ENCODE measurements at regions not wholly inside any gene's neighbourhood (a gene's known extent, or its start where the extent isn't known, plus 50 kb on each side); places are given as distances from the start of the nearest gene placed in this dataset.

DNA sequence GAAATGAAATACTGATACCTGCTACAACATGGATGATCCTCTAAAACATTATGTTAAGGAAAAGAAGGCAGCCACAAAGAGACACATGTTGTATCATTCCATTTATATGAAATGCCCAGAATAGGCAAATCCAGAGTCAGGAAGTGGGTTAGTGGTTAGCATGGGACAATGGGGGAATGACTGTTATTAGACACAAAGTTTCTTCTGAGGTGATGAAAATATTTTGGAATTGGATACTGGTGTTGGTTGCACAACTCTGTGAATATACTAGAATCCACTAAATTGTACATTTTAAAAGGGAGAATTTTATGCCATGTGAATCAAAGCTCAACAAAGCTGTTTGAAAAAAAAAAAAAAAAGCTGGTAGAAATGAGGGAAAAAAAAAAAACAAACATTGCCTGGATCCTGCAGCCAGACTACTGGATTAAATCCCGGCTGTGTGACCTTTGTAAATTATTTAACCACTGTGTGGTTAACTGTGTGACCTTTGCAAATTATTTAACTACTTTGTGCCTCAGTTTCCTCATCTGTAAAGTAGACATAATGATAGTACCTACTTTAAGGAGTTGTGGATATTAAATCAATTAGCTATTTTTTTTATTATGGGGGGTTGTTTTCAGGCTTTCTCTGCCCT is 75.6 kb upstream of the PRICKLE2 start:
- H3K27me3 Mint-ChIP-seq (ENCODE audit: insufficient read depth, unreplicated experiment), result no peaks in the 10 kb centered on the region
- H3K4me3 Mint-ChIP-seq (ENCODE audit: unreplicated experiment), result no peak overlapping the region
- intact Hi-C loops (cut with micrococcal nuclease), result no loop called here

GRCh38 chr3:64299206-64299605 is 73.9 kb upstream of the PRICKLE2 start:
- no peak for DNase-seq (ENCODE audit: unreplicated experiment)
- TF ChIP-seq, protein P1, sequence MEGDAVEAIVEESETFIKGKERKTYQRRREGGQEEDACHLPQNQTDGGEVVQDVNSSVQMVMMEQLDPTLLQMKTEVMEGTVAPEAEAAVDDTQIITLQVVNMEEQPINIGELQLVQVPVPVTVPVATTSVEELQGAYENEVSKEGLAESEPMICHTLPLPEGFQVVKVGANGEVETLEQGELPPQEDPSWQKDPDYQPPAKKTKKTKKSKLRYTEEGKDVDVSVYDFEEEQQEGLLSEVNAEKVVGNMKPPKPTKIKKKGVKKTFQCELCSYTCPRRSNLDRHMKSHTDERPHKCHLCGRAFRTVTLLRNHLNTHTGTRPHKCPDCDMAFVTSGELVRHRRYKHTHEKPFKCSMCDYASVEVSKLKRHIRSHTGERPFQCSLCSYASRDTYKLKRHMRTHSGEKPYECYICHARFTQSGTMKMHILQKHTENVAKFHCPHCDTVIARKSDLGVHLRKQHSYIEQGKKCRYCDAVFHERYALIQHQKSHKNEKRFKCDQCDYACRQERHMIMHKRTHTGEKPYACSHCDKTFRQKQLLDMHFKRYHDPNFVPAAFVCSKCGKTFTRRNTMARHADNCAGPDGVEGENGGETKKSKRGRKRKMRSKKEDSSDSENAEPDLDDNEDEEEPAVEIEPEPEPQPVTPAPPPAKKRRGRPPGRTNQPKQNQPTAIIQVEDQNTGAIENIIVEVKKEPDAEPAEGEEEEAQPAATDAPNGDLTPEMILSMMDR (IDR thresholded peaks at IDR 0.05; ENCODE audit: unreplicated experiment), result no peak
- intact Hi-C loops (cut with micrococcal nuclease), result no loop called here
- Mint-ChIP-seq H3K27ac (ENCODE audit: low read depth, unreplicated experiment) (no peak overlapping the region), H3K27me3 (ENCODE audit: insufficient read depth, unreplicated experiment) (no peaks in the 10 kb centered on the region), H3K4me1 (ENCODE audit: insufficient read depth, unreplicated experiment) (peaks cover 12% of the 10 kb centered on the region), H3K36me3 (ENCODE audit: insufficient read depth, unreplicated experiment) (no peaks in the 10 kb centered on the region), H3K9me3 (ENCODE audit: unreplicated experiment) (no peaks in the 10 kb centered on the region), H3K4me3 (ENCODE audit: unreplicated experiment) (no peak overlapping the region)
- POLR2A ChIA-PET, result interaction anchor here (1.4 kb wide), 1 partner anchor 46 kb away, joined by 4 read pairs; no protein-coding TSS in a partner anchor
- BruUV-seq (replicated peaks), result no TSS peak
- CTCF ChIA-PET, result interaction anchor here (0.6 kb wide), 2 partner anchors 23 to 270 kb away, joined by 3 to 4 read pairs; no protein-coding TSS in a partner anchor

More for the DNA sequence above, 75.6 kb upstream of the PRICKLE2 start:
- Mint-ChIP-seq H3K27ac (ENCODE audit: low read depth, unreplicated experiment) (no peak overlapping the region), H3K9me3 (ENCODE audit: unreplicated experiment) (no peaks in the 10 kb centered on the region), H3K4me1 (ENCODE audit: insufficient read depth, unreplicated experiment) (peaks cover 5% of the 10 kb centered on the region), H3K36me3 (ENCODE audit: insufficient read depth, unreplicated experiment) (no peaks in the 10 kb centered on the region)
- BruUV-seq (replicated peaks), result no TSS peak
- TF ChIP-seq, protein P1 (IDR thresholded peaks at IDR 0.05; ENCODE audit: unreplicated experiment), result no peak
- DNase-seq (ENCODE audit: unreplicated experiment), result peak; percentile 56
- CTCF ChIA-PET, result interaction anchor here (0.6 to 1.2 kb wide), 5 partner anchors 19 to 249 kb away, joined by 3 read pairs; no protein-coding TSS in a partner anchor
- POLR2A ChIA-PET, result interaction anchor here (1.1 to 1.6 kb wide), 2 partner anchors 11 to 19 kb away, joined by 3 to 4 read pairs; no protein-coding TSS in a partner anchor

- TF ChIP-seq, protein P1 (IDR thresholded peaks at IDR 0.05; ENCODE audit: unreplicated experiment), result no peak
- no peaks in the 10 kb centered on the region for H3K36me3 Mint-ChIP-seq (ENCODE audit: insufficient read depth, unreplicated experiment)
- ChIA-PET POLR2A (interaction anchor here (0.6 kb wide), 1 partner anchor 104 kb away, joined by 3 read pairs; no protein-coding TSS in a partner anchor), CTCF (interaction anchor here (1.0 to 1.3 kb wide), 3 partner anchors 110 to 275 kb away, joined by 3 to 5 read pairs (median 3); partner anchors contain the start of gene PSMD6)
- H3K4me1 Mint-ChIP-seq (ENCODE audit: insufficient read depth, unreplicated experiment), result peaks cover 12% of the 10 kb centered on the region
- no peaks in the 10 kb centered on the region for H3K9me3 Mint-ChIP-seq (ENCODE audit: unreplicated experiment)
- H3K4me3 Mint-ChIP-seq (ENCODE audit: unreplicated experiment), result no peak overlapping the region
- H3K27me3 Mint-ChIP-seq (ENCODE audit: insufficient read depth, unreplicated experiment), result no peaks in the 10 kb centered on the region
- no peak overlapping the region for H3K27ac Mint-ChIP-seq (ENCODE audit: low read depth, unreplicated experiment)
- DNase-seq (ENCODE audit: unreplicated experiment), result no peak
- no TSS peak for BruUV-seq (replicated peaks)
- intact Hi-C loops (cut with micrococcal nuclease), result no loop called here
Observed at GRCh38 chr3:64297563-64297962, 72.3 kb upstream of the PRICKLE2 start.

GRCh38 chr3:64295594-64295993 is 70.3 kb upstream of the PRICKLE2 start:
- H3K27me3 Mint-ChIP-seq (ENCODE audit: insufficient read depth, unreplicated experiment), result no peaks in the 10 kb centered on the region
- ChIA-PET POLR2A (interaction anchor here (0.6 to 3.5 kb wide), 5 partner anchors 13 to 92 kb away, joined by 3 to 25 read pairs (median 4); no protein-coding TSS in a partner anchor), CTCF (interaction anchor here (1.3 kb wide), 1 partner anchor 52 kb away, joined by 3 read pairs; no protein-coding TSS in a partner anchor)
- no peaks in the 10 kb centered on the region for H3K9me3 Mint-ChIP-seq (ENCODE audit: unreplicated experiment)
- no TSS peak for BruUV-seq (replicated peaks)
- no peak overlapping the region for H3K4me3 Mint-ChIP-seq (ENCODE audit: unreplicated experiment)
- H3K27ac Mint-ChIP-seq (ENCODE audit: low read depth, unreplicated experiment), result peak overlapping the region; percentile 90
- intact Hi-C loops (cut with micrococcal nuclease), result no loop called here
- TF ChIP-seq, protein P1 (IDR thresholded peaks at IDR 0.05; ENCODE audit: unreplicated experiment), result no peak
- DNase-seq (ENCODE audit: unreplicated experiment), result peak; percentile 90
- H3K4me1 Mint-ChIP-seq (ENCODE audit: insufficient read depth, unreplicated experiment), result peaks cover 19% of the 10 kb centered on the region
- no peaks in the 10 kb centered on the region for H3K36me3 Mint-ChIP-seq (ENCODE audit: insufficient read depth, unreplicated experiment)
